HG02610 (cell line): ENCODE measurements at regions not wholly inside any gene's neighbourhood (a gene's known extent, or its start where the extent isn't known, plus 50 kb on each side); places are given as distances from the start of the nearest gene placed in this dataset.
"Not testable (repeated sequence)": the region's sequence is repeated elsewhere in the genome, so short reads cannot be mapped to it uniquely, and the experiment has no call there.

Experiments used
- ATAC-seq: cut with Tn5 transposase; IDR thresholded peaks from one replicate; pipeline ENCODE4 v1.9.1; 2021; ENCODE audit warnings: mild to moderate bottlenecking, moderate library complexity; ENCODE audit not compliant: unreplicated experiment

DNA sequence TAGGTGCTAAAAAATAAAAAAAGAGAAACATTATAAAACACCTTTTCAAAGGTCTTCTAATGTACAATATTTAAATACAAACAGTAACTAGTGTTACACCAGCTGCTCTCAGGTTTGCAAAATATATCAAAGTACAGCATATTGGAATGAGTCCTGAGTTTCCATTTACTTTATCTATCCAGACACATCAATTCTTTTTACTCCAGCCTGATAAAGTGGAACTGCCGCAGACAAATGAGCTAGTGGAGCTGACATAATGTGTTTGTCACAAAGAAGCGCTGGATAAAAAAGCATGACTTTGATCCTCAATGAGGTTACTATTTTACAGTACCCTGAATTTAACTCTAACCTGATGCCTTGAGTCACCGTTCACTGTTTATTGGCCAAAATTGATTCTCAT lies 1243.1 kb downstream of the GATA3 start:
- ATAC-seq = no peak

GRCh38 chr10:9299966-9300365 lies 1245.5 kb downstream of the GATA3 start:
- ATAC-seq = no peak

- ATAC-seq = no peak
Measured at GRCh38 chr10:9301148-9301547, 1246.7 kb downstream of the GATA3 start.

GRCh38 chr10:9301554-9301953 lies 1247.1 kb downstream of the GATA3 start:
- ATAC-seq = no peak

- ATAC-seq = no peak
Measured at GRCh38 chr10:9302140-9302746, 1247.8 kb downstream of the GATA3 start.

GRCh38 chr10:9305018-9305655 lies 1250.6 kb downstream of the GATA3 start:
- ATAC-seq = peak; percentile 50

DNA sequence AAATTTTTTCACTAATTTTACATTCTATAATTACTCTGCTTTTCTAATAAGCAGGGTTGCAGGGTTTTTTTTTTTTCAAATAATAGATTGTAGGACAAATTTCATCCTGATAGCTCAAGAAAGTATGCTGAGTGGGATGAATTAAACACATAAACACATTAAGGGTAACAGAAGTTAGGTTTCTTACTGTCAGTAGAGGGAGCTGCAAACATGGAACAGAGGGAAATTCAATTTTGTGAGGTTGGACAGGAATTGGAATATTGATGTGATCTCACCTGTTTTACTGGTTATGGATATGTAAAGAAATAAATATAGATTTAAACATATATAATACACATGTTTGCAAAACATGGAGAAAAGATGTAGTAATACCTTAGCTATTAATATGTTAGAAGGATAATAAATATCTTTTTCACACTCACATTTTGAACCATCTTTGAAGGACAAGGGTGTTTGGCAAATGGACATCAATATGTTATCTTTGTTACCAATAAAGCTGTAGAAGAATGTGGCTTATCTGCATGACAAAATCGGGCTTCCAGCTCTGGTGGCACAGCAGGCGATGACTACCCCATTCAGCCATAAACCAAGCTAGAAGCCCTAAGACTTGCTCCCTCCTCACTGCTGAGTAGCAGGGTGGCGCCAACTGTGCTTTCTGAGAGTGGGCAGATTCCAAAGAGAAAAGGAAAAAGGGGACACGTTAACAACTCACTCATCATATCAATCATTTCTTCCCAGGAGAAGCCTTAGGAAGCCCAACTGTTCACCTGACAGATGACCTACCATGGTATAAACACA lies 1257.4 kb downstream of the GATA3 start:
- ATAC-seq = no peak

DNA sequence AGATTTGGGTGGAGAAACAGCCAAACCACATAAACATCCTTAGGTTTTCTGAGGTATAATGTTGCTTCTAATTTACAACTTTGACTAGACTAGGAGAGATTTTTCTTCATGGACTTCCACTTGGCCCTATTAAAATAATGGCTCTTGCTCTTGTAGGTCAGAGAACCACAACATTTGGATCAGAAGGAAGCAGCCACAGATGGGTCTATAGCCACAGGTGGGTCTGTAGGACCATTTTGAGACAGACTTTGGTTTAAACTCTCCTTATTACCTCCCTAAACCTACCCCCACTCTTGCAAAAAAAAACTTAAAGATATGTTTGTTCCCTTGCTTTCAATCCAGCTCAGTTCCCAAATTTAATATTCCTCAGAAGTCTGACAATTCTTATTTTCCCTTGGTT lies 1260.8 kb downstream of the GATA3 start:
- no peak for ATAC-seq

GRCh38 chr10:9331583-9332008 lies 1277.1 kb downstream of the GATA3 start:
- peak; percentile 68 for ATAC-seq

GRCh38 chr10:9334270-9334669 lies 1279.8 kb downstream of the GATA3 start:
- no peak for ATAC-seq

GRCh38 chr10:9339716-9340115 lies 1285.2 kb downstream of the GATA3 start:
- ATAC-seq = no peak

DNA sequence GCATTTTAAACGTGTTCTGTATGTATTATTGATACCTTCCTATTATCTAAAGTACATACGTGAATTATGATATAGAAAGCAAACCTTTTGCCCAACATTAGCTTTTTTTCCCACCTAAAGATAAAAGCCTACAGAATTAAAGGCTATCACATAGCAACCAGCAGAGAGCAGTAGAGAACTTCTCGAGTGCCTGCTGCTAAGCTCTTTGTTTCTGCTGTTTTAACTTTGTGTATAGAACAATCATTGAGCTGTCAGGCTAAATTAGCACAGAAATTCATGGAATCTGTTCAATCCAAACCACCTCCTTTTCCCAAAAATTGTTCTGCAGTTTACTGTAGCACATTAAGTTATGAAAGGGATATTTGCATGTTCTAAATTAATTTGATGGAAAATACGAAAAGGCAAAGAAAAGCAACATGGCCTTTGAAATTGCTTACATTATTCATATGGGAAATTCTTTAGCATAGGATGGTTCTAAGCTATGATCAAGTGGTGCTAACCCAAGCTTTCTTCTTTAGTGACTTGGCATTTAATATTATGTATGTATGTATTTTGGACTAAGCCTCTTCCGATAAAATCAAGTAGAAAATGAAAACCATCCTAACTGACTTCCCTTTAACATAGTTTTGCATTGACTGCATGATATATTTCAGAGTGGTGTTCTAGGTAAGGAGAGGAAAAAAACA lies 1288.5 kb downstream of the GATA3 start:
- ATAC-seq = no peak

DNA sequence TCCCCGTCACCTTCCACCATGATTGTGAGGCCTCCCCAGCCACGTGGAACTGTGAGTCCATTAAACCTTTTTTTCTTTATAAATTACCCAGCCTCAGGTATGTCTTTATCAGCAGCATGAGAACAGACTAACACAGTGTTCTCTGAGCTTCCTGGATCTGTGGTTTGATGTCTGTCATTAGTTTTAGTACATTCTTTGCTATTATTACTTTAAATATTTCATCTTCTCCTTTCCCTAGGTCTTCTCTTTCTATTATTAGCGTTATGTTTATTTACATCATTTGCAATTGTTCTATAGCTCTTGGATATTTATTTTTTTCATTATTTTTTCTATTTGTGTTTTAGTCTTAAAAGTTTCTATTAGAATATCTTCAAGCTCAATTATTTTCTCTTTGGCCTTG lies 1293.4 kb downstream of the GATA3 start:
- not testable (repeated sequence) for ATAC-seq

- ATAC-seq = no peak
Measured at GRCh38 chr10:9357471-9357870, 1303.0 kb downstream of the GATA3 start.

DNA sequence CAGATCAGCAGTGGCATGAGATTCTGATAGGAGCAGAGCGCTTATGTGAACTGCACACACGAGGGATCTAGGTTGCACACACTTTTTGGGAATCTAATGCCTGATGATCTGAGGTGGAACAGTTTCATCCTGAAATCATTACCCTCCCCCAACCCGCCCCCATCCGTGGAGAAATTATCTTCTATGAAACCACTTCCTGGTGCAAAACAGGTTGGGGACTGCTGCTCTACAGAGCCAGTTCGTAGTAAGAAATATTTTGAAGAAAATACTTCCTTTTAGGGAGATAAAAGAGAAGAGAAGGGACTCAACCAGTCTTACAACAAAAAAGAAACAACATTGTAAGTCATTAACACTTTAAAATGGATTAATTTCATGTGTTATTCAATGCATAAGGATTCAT lies 1308.2 kb downstream of the GATA3 start:
- ATAC-seq = no peak

- ATAC-seq = no peak
Measured at GRCh38 chr10:9379183-9379582, 1324.7 kb downstream of the GATA3 start.

GRCh38 chr10:9381733-9382532 lies 1327.4 kb downstream of the GATA3 start:
- ATAC-seq = no peak

DNA sequence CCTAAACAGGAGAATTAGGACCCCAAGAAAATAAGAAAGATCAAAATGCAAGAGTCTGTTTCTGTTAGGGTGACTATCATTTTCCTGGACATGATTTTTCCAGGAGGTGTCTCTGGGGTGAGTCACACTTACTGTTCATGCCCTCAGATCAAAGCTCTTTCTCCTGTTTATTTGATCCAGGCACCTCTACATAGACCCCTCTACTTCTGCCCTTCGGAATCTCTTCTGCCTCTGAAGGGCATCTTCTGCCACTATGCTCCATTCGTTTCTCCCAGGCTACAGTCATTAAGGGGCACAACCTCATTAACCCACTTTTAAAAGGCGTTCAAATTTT lies 1328.0 kb downstream of the GATA3 start:
- no peak for ATAC-seq

DNA sequence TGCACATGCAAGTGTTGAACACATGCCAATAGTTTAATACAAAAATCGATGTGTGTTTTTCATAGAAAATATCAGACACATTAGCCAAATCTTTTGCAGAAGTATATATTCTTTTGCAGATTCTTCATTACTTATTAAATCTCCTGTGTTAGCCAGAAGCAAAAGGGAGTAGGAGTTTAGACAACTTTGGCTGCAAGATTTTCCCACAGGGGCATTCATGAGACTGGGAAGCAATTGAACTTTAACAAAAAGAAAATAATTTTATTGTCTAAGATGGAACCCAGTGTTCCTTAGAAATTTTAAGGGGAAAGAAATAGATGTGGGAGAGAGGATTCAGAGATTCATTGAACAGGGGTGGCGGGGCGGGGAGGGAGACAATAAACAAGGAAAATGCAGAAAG lies 1336.0 kb downstream of the GATA3 start:
- no peak for ATAC-seq

DNA sequence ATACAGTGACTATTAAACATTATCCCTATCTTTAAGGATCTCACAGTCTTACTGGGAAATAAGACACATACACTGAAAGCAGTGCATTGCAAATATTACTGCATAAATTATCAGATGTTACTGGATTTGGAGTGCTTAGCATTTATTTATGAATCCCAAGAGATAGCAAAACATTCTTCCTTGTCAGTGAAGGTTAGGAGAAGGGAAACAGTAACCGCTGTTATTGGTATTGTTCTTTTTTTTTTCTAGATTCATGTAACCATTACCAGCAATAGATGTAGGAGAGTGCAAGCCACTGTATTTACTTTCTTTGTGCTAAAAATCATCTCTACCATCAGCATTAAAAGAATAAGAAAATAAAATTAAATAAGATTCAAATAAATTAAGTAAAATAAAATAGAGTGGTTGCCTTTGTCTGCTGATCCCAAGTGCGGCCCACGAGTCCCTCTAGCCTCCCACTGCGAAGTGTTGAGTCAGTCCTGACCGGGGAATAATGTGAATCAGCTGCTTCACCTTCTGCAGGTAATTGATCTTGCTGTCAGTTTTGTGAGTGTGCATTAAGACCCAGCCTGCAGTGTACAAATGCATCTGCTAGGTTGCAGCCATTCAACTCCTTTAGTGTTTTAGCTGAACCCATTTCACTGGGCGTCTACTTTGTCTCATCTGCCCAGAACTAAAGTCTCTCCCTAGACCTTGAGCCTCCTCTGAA lies 1344.9 kb downstream of the GATA3 start:
- no peak for ATAC-seq
